Brain microvascular endothelial cell (primary cell): ENCODE measurements at regions not wholly inside any gene's neighbourhood (a gene's known extent, or its start where the extent isn't known, plus 50 kb on each side); places are given as distances from the start of the nearest gene placed in this dataset.
"Not testable (repeated sequence)": the region's sequence is repeated elsewhere in the genome, so short reads cannot be mapped to it uniquely, and the experiment has no call there.

Source experiments
- DNase-seq: peaks from one replicate; pipeline ENCODE4 v3.0.0-alpha.2; 2020
- H3K27ac ChIP-seq: fragments of 250-450 bp; sonication (Bioruptor Pico); 2 replicates; pipeline ENCODE4 v1.5.1; 2020; ENCODE audit warnings: mild to moderate bottlenecking, moderate library complexity
- H3K27me3 ChIP-seq: fragments of 250-450 bp; sonication (Bioruptor Pico); replicated peaks from 2 replicates; pipeline ENCODE4 v1.5.1; 2020; ENCODE audit warnings: mild to moderate bottlenecking
- H3K36me3 ChIP-seq: fragments of 250-450 bp; sonication (Bioruptor Pico); replicated peaks from 2 replicates; pipeline ENCODE4 v1.5.1; 2020; ENCODE audit warnings: mild to moderate bottlenecking
- H3K4me3 ChIP-seq: 2 replicates; pipeline ENCODE4 v1.5.1; 2011; ENCODE audit warnings: low read depth, mild to moderate bottlenecking, control low read depth, low read length, moderate library complexity
- in situ Hi-C: cut with HindIII; loops from 2 replicates; pipeline ENCODE4 v1.10.0; 2017; ENCODE audit warnings: low sequenced_read_pairs, low pct_ligation_motif_present
- TF ChIP-seq, protein P1 (sequence below): IDR thresholded peaks from 2 replicates; pipeline ENCODE4 v1.5.1; 2011; ENCODE audit warnings: low read depth, mild to moderate bottlenecking, moderate library complexity, low read length, control low read depth, inconsistent platforms; ENCODE audit errors: missing control alignments

DNA sequence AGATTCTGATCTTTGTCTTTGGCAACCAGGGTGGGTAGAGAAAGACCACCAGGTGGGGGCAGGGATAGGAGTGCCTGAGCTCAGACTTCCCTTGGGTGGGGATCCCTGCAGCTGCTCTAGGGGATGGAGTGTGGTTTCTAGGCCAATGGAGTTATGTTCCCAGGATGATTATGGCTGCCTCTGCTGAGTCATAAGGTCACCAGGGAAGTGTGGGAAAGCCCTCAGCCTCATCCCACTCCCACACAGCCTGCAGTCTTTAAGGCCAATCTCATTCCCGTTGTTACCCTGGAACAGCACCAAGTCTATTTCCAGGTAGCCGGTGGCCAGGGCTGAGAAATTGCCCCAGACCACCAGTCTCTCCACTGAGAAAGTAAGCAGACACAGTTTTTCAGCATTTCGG lies 2269.3 kb upstream of the RAG2 start:
- TF ChIP-seq, protein P1, sequence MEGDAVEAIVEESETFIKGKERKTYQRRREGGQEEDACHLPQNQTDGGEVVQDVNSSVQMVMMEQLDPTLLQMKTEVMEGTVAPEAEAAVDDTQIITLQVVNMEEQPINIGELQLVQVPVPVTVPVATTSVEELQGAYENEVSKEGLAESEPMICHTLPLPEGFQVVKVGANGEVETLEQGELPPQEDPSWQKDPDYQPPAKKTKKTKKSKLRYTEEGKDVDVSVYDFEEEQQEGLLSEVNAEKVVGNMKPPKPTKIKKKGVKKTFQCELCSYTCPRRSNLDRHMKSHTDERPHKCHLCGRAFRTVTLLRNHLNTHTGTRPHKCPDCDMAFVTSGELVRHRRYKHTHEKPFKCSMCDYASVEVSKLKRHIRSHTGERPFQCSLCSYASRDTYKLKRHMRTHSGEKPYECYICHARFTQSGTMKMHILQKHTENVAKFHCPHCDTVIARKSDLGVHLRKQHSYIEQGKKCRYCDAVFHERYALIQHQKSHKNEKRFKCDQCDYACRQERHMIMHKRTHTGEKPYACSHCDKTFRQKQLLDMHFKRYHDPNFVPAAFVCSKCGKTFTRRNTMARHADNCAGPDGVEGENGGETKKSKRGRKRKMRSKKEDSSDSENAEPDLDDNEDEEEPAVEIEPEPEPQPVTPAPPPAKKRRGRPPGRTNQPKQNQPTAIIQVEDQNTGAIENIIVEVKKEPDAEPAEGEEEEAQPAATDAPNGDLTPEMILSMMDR, result no peak
- in situ Hi-C loops, result no loop called here
- H3K27ac ChIP-seq, result no peak overlapping the region
- no peak for DNase-seq
- no peaks in the 10 kb centered on the region for H3K36me3 ChIP-seq
- no peaks in the 10 kb centered on the region for H3K27me3 ChIP-seq
- no peak overlapping the region for H3K4me3 ChIP-seq

DNA sequence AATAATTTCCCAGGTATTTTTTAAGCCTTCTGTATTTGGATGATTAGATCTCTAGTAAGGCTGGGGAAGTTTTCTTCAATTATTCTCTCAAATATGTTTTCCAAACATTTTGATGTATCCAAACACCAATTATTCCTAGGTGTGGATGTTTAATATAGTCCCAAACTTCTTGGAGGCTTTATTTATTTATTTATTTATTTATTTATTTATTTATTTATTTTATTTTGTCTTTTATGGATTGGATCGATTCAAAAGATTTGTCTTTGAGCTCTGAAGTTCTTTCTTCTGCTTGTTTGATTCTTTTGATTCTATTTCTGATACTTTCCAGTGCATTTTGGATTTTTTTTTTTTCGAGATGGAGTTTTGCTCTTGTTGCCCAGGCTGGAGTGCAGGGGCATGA lies 2267.9 kb upstream of the RAG2 start:
- Histone ChIP-seq H3K27ac (no peak overlapping the region), H3K36me3 (no peaks in the 10 kb centered on the region), H3K27me3 (no peaks in the 10 kb centered on the region), H3K4me3 (no peak overlapping the region)
- in situ Hi-C loops, result no loop called here
- TF ChIP-seq, protein P1, result no peak
- DNase-seq, result no peak

DNA sequence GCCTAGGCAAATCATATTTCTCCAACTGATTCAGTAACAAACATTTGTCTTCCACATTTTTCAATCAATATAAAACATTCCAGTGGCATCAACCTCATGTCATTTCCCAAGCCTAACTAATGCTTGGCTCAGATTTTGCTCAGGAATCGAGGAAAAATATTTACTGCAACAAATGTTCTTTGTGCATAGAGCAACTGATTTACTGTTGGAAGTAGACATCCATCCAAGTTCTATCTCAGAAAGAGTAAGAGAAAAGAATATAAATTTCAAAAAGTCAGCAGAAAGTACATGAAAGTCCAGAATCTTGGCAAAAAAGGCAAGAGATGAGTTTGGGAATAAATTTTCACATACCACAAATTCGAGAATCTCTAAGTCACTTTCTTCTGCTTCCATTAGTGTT lies 2245.0 kb upstream of the RAG2 start:
- in situ Hi-C loops, result no loop called here
- no peak overlapping the region for H3K4me3 ChIP-seq
- no peak for DNase-seq
- H3K36me3 ChIP-seq, result no peaks in the 10 kb centered on the region
- no peaks in the 10 kb centered on the region for H3K27me3 ChIP-seq
- no peak overlapping the region for H3K27ac ChIP-seq
- TF ChIP-seq, protein P1, result no peak

DNA sequence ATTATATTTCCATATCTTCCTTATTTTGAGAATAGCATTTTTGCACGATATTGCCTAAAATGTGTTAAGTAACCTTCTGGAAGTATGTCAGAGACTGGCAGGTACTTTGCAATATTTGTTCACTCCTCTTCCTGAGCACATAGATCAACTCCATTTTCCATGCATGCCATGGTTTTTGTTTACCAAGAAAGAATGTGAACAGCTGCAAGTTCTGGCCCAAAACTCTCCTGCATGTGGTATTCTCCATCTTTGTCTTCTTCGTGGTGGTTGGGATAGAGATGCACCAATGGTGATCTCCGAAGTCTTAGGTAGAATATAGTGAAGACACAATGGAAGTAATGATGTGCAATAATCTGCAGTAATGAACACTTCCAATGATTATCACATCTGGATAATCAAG lies 2241.0 kb upstream of the RAG2 start:
- TF ChIP-seq, protein P1, result no peak
- Histone ChIP-seq H3K27me3 (no peaks in the 10 kb centered on the region), H3K36me3 (no peaks in the 10 kb centered on the region), H3K27ac (no peak overlapping the region), H3K4me3 (no peak overlapping the region)
- DNase-seq, result no peak
- in situ Hi-C loops, result no loop called here

DNA sequence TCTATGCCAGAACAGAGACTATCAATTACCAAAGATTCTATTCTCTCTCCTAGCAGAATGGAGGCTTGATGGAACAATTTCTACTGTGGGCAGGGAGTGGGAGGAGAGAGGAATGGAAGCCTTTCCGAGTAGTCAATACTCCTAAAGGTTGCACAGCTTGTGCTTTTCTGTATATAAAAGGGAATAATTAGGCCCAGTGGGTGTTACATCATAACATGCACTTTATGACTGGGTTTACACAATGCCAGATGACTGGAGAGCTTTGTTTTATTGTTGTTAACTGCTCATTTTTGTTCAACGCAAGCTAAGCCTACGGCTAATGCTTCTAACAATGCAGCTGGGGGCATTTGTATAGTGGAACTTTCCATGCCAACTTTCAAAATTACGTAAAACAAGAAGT lies 2237.9 kb upstream of the RAG2 start:
- no peak for DNase-seq
- no peaks in the 10 kb centered on the region for H3K27me3 ChIP-seq
- in situ Hi-C loops, result no loop called here
- TF ChIP-seq, protein P1, result no peak
- no peak overlapping the region for H3K4me3 ChIP-seq
- H3K27ac ChIP-seq, result no peak overlapping the region
- H3K36me3 ChIP-seq, result no peaks in the 10 kb centered on the region

DNA sequence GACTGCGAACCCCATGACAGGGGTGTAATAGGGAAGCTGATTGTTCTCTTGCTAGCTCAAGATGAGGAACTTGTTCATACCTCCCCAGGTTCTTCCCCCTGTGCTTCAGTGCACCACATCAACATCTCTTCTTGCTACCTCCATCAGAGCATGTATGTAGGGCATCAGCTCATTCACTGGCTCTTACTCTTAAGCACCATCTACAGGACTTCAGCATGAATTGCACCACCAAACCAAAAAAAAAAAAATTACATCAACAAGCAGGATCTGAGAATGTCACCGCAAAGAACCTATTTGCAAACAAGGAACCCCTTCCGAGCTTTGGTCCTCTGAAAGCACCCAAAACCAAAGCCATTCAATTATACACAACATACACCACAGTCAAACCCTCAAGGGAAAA lies 2226.5 kb upstream of the RAG2 start:
- in situ Hi-C loops, result no loop called here

DNA sequence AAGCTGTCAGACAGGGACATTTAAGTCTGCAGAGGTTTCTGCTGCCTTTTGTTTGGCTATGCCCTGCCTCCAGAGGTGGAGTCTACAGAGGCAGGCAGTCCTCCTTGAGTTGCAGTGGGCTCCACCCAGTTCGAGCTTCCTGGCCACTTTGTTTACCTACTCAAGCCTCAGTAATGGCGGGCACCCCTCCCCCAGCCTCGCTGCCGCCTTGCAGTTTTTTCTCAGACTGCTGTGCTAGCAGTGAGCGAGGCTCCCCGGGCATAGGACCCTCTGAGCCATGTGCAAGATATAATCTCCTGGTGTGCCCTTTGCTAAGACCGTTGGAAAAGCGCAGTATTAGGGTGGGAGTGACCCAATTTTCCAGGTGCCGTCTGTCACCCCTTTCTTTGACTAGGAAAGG lies 2223.8 kb upstream of the RAG2 start:
- H3K27me3 ChIP-seq, H3K36me3 ChIP-seq, in situ Hi-C loops, H3K27ac ChIP-seq, DNase-seq, H3K4me3 ChIP-seq: not testable (repeated sequence)

More for the DNA sequence above, 2226.5 kb upstream of the RAG2 start:
- Histone ChIP-seq H3K4me3 (no peak overlapping the region), H3K36me3 (no peaks in the 10 kb centered on the region), H3K27me3 (no peaks in the 10 kb centered on the region), H3K27ac (no peak overlapping the region)
- TF ChIP-seq, protein P1, result peak; percentile 51
- no peak for DNase-seq
